GM19438 (cell line): ENCODE measurements at regions not wholly inside any gene's neighbourhood (a gene's known extent, or its start where the extent isn't known, plus 50 kb on each side); places are given as distances from the start of the nearest gene placed in this dataset.
A peak's percentile ranks its signal among the peaks of the same experiment; 100 is the strongest.
"Not testable (repeated sequence)": the region's sequence is repeated elsewhere in the genome, so short reads cannot be mapped to it uniquely, and the experiment has no call there.

Experiments used
- ATAC-seq: cut with Tn5 transposase; IDR thresholded peaks from one replicate; pipeline ENCODE4 v1.9.1; 2021; ENCODE audit warnings: low read depth; ENCODE audit not compliant: unreplicated experiment

- no peak for ATAC-seq
Measured at GRCh38 chr19:28553005-28553404, 659.9 kb downstream of the UQCRFS1 start.

- ATAC-seq, result no peak
Measured at GRCh38 chr19:28549680-28550277, 663.2 kb downstream of the UQCRFS1 start.

DNA sequence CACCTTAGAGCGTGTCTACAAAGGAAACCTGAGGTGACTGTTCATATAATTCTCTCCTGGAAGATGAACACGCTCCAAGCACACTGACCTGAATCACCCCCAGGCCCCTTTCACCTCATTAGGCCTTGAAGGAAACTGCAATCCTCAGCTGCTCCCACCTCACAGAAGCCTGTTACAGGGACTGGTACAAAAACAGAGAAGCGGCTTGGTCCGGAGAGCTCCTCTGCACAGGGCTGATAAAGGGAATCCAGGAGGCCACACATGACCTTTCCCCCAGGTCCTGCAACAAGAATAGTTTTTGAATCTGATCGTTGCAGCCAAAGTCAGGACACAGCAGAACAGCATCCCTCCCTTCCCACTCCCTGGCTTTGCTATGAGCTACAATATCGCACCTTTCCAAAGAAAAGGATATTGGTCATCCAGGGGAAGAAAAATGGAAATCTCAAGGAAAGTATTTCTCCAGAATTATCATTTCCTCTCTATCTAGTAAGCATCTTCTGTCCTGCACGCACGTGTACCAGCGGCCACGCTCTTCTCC, 666.7 kb downstream of the UQCRFS1 start:
- ATAC-seq, result no peak

- ATAC-seq, result not testable (repeated sequence)
Measured at GRCh38 chr19:28545397-28545796, 667.6 kb downstream of the UQCRFS1 start.

- no peak for ATAC-seq
Measured at GRCh38 chr19:28544451-28545261, 668.3 kb downstream of the UQCRFS1 start.

DNA sequence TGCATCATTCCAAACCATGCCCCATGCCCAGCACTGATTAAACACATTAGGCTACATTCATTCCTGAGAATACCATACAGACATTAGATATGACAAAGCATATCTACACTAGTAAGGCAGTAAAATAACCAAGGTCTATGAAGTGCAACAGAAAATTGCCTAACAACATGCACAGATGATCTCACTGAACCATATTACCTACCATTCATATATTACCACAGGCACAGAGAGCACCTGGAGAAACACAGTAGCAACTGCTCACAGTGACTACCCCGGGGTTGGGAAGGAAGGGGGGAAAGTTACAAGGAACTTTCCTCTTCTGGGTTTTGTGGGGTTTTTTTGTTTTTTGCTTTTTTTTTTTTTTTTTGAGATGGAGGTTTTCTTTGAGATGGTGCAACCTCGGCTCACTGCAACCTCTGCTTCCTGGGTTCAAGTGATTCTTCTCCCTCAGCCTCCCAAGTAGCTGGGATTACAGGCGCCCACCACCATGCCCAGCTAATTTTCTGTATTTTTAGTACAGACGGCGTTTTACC, 669.6 kb downstream of the UQCRFS1 start:
- ATAC-seq, result peak; percentile 28

- peak; percentile 83 for ATAC-seq
Measured at GRCh38 chr19:28542394-28543243, 670.3 kb downstream of the UQCRFS1 start.

GRCh38 chr19:28541602-28542393, 671.2 kb downstream of the UQCRFS1 start:
- no peak for ATAC-seq

DNA sequence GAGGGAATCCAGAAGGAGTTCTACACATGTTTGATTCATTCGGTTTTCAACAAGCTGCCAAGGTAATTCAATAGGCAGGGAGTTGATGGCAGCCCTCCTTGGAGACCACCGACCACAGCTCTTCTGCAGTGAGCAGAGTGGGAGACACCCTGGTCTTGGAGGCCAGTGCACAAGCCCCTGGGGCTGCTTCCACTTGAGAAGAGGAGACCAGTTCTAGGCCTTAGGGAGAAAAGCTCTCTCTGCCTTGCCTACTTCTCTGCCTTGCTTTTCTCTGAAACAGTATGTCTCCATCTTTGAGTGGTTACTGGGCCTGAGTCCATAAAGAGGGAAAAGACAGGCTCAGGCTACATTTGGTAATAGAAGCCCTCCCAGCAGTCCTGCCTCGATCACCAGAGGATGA, 671.9 kb downstream of the UQCRFS1 start:
- no peak for ATAC-seq

- not testable (repeated sequence) for ATAC-seq
Measured at GRCh38 chr19:28540385-28540784, 672.6 kb downstream of the UQCRFS1 start.

- no peak for ATAC-seq
Measured at GRCh38 chr19:28539759-28540158, 673.2 kb downstream of the UQCRFS1 start.

GRCh38 chr19:28538579-28538978, 674.4 kb downstream of the UQCRFS1 start:
- not testable (repeated sequence) for ATAC-seq

DNA sequence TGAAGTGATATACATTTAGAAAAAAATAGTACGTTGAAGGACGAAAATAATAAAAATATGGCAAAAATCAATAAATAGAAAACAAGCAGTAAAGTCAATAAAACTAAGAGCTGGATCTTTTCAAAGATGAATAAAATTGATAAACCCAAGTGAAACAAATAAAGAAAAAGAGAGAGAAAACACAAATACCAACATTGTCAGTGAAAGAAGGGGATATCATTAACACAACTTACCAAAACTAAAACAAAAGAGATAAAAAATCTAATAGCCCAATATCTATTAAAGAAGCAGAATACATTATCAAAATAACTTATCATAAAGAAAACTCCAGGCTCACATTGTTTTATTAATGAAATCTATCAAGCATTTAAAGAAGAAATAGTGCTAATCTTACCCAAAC, 675.1 kb downstream of the UQCRFS1 start:
- no peak for ATAC-seq

- no peak for ATAC-seq
Measured at GRCh38 chr19:28537079-28537478, 675.9 kb downstream of the UQCRFS1 start.

- ATAC-seq, result no peak
Measured at GRCh38 chr19:28535352-28535775, 677.6 kb downstream of the UQCRFS1 start.

DNA sequence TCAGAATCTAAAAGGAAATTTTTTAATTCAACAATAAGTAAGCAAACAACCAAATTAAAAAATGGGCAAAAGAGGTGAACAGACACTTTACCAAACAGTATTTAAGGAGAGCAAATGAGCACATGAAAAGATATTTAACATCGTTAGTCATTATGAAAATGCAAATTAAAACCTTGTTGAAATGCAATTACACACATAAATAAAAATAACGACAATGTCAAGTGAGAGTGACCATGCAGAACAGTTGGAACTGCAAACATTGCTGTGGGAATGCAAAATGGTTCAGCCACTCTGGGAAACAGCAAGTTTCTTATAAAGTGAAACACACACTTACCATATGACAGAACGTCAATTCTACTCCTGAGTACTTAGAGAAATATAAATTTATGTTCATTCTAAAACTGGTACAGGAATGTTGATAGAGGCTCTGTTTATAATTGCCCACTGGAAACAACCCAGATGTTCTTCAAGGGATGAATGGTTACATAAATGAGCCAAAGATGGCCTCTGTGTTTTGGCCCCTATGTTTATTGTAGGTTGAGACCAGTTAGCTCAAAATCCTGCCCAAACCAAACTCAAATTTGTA, 678.1 kb downstream of the UQCRFS1 start:
- ATAC-seq, result no peak

GRCh38 chr19:28532765-28533341, 680.1 kb downstream of the UQCRFS1 start:
- no peak for ATAC-seq

- no peak for ATAC-seq
Measured at GRCh38 chr19:28531979-28532378, 681.0 kb downstream of the UQCRFS1 start.

DNA sequence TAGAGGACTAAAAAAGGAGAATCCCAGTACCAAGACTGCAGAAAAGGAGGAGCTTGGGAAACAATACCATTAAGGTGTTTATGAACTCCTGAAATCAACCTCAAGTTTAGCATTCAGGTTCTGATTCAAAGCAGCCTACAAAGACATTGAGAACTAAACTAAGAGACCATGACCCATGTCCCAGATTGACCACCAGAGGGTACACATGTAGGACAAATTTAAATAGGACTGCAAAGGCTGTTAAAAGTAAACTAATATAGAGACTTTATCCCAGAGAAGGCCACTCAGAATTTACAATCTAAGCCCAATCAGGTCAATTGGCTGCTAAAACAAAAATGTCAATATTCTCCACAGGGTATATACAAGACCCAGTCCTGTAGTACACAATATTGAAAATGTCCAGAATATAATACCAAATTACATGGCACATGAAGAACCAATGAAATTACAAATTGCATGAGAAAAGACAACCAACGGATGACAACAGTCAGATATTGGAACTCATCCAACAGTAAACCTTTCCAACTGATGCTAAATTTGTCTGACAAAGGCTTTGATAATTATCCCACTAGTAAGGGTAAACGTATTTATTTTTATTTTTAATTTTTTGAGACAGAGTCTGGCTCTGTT, 682.4 kb downstream of the UQCRFS1 start:
- no peak for ATAC-seq
